ENCODE measurements at regions not wholly inside any gene's neighbourhood (a gene's known extent, or its start where the extent isn't known, plus 50 kb on each side); places are given as distances from the start of the nearest gene placed in this dataset.

- Histone ChIP-seq H3K9ac (ENCODE audit: low read depth, low read length, poor library complexity) (no peak overlapping the region), H3K4ac (ENCODE audit: low read length) (no peak overlapping the region), H3K23ac (ENCODE audit: low read depth, low read length, poor library complexity) (no peak overlapping the region), H2BK12ac (ENCODE audit: low read length) (no peak overlapping the region), H3K18ac (ENCODE audit: low read length) (no peak overlapping the region), H3K36me3 (replicated peaks in 1 of 2; ENCODE audit: control insufficient read depth in 2 of 2, insufficient read depth in 2 of 2, low read length in 2 of 2) (no peaks in the 10 kb centered on the region), H3K27me3 (ENCODE audit: control insufficient read depth in 3 of 3, insufficient read depth in 3 of 3, low read depth in 1 of 3, low read length in 3 of 3) (no peaks in the 10 kb centered on the region), H3K27ac (replicated peaks; ENCODE audit: low read length) (no peak overlapping the region), H3K79me1 (ENCODE audit: low read depth, low read length) (no peaks in the 10 kb centered on the region), H3K4me3 (ENCODE audit: low read length in 2 of 2) (no peak overlapping the region), H2BK120ac (ENCODE audit: low read depth, low read length) (no peak overlapping the region), H2BK5ac (ENCODE audit: low read length) (no peak overlapping the region), H2AFZ (ENCODE audit: low read length) (no peak overlapping the region), H3K4me1 (ENCODE audit: control insufficient read depth in 2 of 2, insufficient read depth in 1 of 2, low read depth in 1 of 2, low read length in 2 of 2) (peaks cover 3 to 17% of the 10 kb centered on the region in 2 donors), H4K8ac (ENCODE audit: low read depth, low read length) (no peak overlapping the region), H3K9me3 (replicated peaks in 1 of 2; ENCODE audit: control insufficient read depth in 2 of 2, insufficient read depth in 1 of 2, low read depth in 1 of 2, low read length in 2 of 2) (no peaks in the 10 kb centered on the region), H2BK15ac (ENCODE audit: low read length) (no peak overlapping the region), H4K91ac (ENCODE audit: low read depth, low read length, poor library complexity) (no peak overlapping the region), H3K4me2 (ENCODE audit: insufficient read depth, low read length, poor library complexity, severe bottlenecking) (no peak overlapping the region), H3K14ac (ENCODE audit: low read length) (no peak overlapping the region), H2AK5ac (ENCODE audit: low read depth, low read length) (no peak overlapping the region)
- WGBS, 2 donors (ENCODE audit: extremely low coverage in 2 of 2, insufficient read length in 2 of 2, insufficient replicate concordance in 1 of 2): no CpG with 5 or more reads among the region's 6 CpGs
- DNase-seq (ENCODE audit: low spot score): no peak
Observed at GRCh38 chr7:91343996-91344629, 79.9 kb downstream of the FZD1 start.

- Histone ChIP-seq H3K27me3 (ENCODE audit: control insufficient read depth in 3 of 3, insufficient read depth in 3 of 3, low read depth in 1 of 3, low read length in 3 of 3) (no peaks in the 10 kb centered on the region), H3K79me1 (ENCODE audit: low read depth, low read length) (no peaks in the 10 kb centered on the region), H3K4me3 (ENCODE audit: low read length in 2 of 2) (no peak overlapping the region), H3K4ac (ENCODE audit: low read length) (no peak overlapping the region), H3K9me3 (replicated peaks in 1 of 2; ENCODE audit: control insufficient read depth in 2 of 2, insufficient read depth in 1 of 2, low read depth in 1 of 2, low read length in 2 of 2) (no peaks in the 10 kb centered on the region), H3K4me2 (ENCODE audit: insufficient read depth, low read length, poor library complexity, severe bottlenecking) (no peak overlapping the region), H2AFZ (ENCODE audit: low read length) (no peak overlapping the region), H3K23ac (ENCODE audit: low read depth, low read length, poor library complexity) (no peak overlapping the region), H3K27ac (replicated peaks; ENCODE audit: low read length) (no peak overlapping the region), H3K36me3 (replicated peaks in 1 of 2; ENCODE audit: control insufficient read depth in 2 of 2, insufficient read depth in 2 of 2, low read length in 2 of 2) (no peaks in the 10 kb centered on the region), H2BK15ac (ENCODE audit: low read length) (no peak overlapping the region), H2BK12ac (ENCODE audit: low read length) (no peak overlapping the region), H3K4me1 (ENCODE audit: control insufficient read depth in 2 of 2, insufficient read depth in 1 of 2, low read depth in 1 of 2, low read length in 2 of 2) (peaks cover 3 to 17% of the 10 kb centered on the region in 2 donors), H3K14ac (ENCODE audit: low read length) (no peak overlapping the region), H2BK5ac (ENCODE audit: low read length) (no peak overlapping the region), H2BK120ac (ENCODE audit: low read depth, low read length) (no peak overlapping the region), H4K8ac (ENCODE audit: low read depth, low read length) (no peak overlapping the region), H4K91ac (ENCODE audit: low read depth, low read length, poor library complexity) (no peak overlapping the region), H2AK5ac (ENCODE audit: low read depth, low read length) (no peak overlapping the region), H3K18ac (ENCODE audit: low read length) (no peak overlapping the region), H3K9ac (ENCODE audit: low read depth, low read length, poor library complexity) (no peak overlapping the region)
- DNase-seq (ENCODE audit: low spot score): no peak
- no CpG with 5 or more reads among the region's 5 CpGs for whole genome bisulfite sequencing, 2 donors (ENCODE audit: extremely low coverage in 2 of 2, insufficient read length in 2 of 2, insufficient replicate concordance in 1 of 2)
Observed at GRCh38 chr7:91344911-91345310, 80.7 kb downstream of the FZD1 start.

- Histone ChIP-seq H3K36me3 (replicated peaks in 1 of 2; ENCODE audit: control insufficient read depth in 2 of 2, insufficient read depth in 2 of 2, low read length in 2 of 2) (no peaks in the 10 kb centered on the region), H3K9me3 (replicated peaks in 1 of 2; ENCODE audit: control insufficient read depth in 2 of 2, insufficient read depth in 1 of 2, low read depth in 1 of 2, low read length in 2 of 2) (no peaks in the 10 kb centered on the region), H2BK120ac (ENCODE audit: low read depth, low read length) (no peak overlapping the region), H3K4me2 (ENCODE audit: insufficient read depth, low read length, poor library complexity, severe bottlenecking) (no peak overlapping the region), H2AK5ac (ENCODE audit: low read depth, low read length) (no peak overlapping the region), H3K4me1 (ENCODE audit: control insufficient read depth in 2 of 2, insufficient read depth in 1 of 2, low read depth in 1 of 2, low read length in 2 of 2) (peaks cover 3 to 17% of the 10 kb centered on the region in 2 donors), H3K4ac (ENCODE audit: low read length) (no peak overlapping the region), H2AFZ (ENCODE audit: low read length) (no peak overlapping the region), H2BK12ac (ENCODE audit: low read length) (no peak overlapping the region), H2BK5ac (ENCODE audit: low read length) (no peak overlapping the region), H4K91ac (ENCODE audit: low read depth, low read length, poor library complexity) (no peak overlapping the region), H4K8ac (ENCODE audit: low read depth, low read length) (no peak overlapping the region), H3K4me3 (ENCODE audit: low read length in 2 of 2) (no peak overlapping the region), H3K9ac (ENCODE audit: low read depth, low read length, poor library complexity) (no peak overlapping the region), H3K23ac (ENCODE audit: low read depth, low read length, poor library complexity) (no peak overlapping the region), H3K27me3 (ENCODE audit: control insufficient read depth in 3 of 3, insufficient read depth in 3 of 3, low read depth in 1 of 3, low read length in 3 of 3) (no peaks in the 10 kb centered on the region), H3K18ac (ENCODE audit: low read length) (no peak overlapping the region), H3K79me1 (ENCODE audit: low read depth, low read length) (no peaks in the 10 kb centered on the region), H2BK15ac (ENCODE audit: low read length) (no peak overlapping the region), H3K27ac (replicated peaks; ENCODE audit: low read length) (no peak overlapping the region), H3K14ac (ENCODE audit: low read length) (no peak overlapping the region)
- no peak for DNase-seq (ENCODE audit: low spot score)
- WGBS, 2 donors (ENCODE audit: extremely low coverage in 2 of 2, insufficient read length in 2 of 2, insufficient replicate concordance in 1 of 2): no CpG with 5 or more reads among the region's 1 CpG
Observed at GRCh38 chr7:91345449-91345848, 81.2 kb downstream of the FZD1 start.

- Histone ChIP-seq H3K4me3 (ENCODE audit: low read length in 2 of 2) (no peak overlapping the region), H4K8ac (ENCODE audit: low read depth, low read length) (no peak overlapping the region), H4K91ac (ENCODE audit: low read depth, low read length, poor library complexity) (no peak overlapping the region), H3K4me1 (ENCODE audit: control insufficient read depth in 2 of 2, insufficient read depth in 1 of 2, low read depth in 1 of 2, low read length in 2 of 2) (peaks cover 3 to 17% of the 10 kb centered on the region in 2 donors), H3K23ac (ENCODE audit: low read depth, low read length, poor library complexity) (no peak overlapping the region), H3K79me1 (ENCODE audit: low read depth, low read length) (no peaks in the 10 kb centered on the region), H3K4me2 (ENCODE audit: insufficient read depth, low read length, poor library complexity, severe bottlenecking) (no peak overlapping the region), H2BK120ac (ENCODE audit: low read depth, low read length) (no peak overlapping the region), H2BK5ac (ENCODE audit: low read length) (no peak overlapping the region), H3K27me3 (ENCODE audit: control insufficient read depth in 3 of 3, insufficient read depth in 3 of 3, low read depth in 1 of 3, low read length in 3 of 3) (no peaks in the 10 kb centered on the region), H3K36me3 (replicated peaks in 1 of 2; ENCODE audit: control insufficient read depth in 2 of 2, insufficient read depth in 2 of 2, low read length in 2 of 2) (no peaks in the 10 kb centered on the region), H3K18ac (ENCODE audit: low read length) (no peak overlapping the region), H3K27ac (replicated peaks; ENCODE audit: low read length) (no peak overlapping the region), H3K9ac (ENCODE audit: low read depth, low read length, poor library complexity) (no peak overlapping the region), H2AK5ac (ENCODE audit: low read depth, low read length) (no peak overlapping the region), H2BK15ac (ENCODE audit: low read length) (no peak overlapping the region), H3K4ac (ENCODE audit: low read length) (no peak overlapping the region), H2AFZ (ENCODE audit: low read length) (no peak overlapping the region), H3K9me3 (replicated peaks in 1 of 2; ENCODE audit: control insufficient read depth in 2 of 2, insufficient read depth in 1 of 2, low read depth in 1 of 2, low read length in 2 of 2) (no peaks in the 10 kb centered on the region), H2BK12ac (ENCODE audit: low read length) (no peak overlapping the region), H3K14ac (ENCODE audit: low read length) (no peak overlapping the region)
- DNase-seq (ENCODE audit: low spot score): no peak
Observed at GRCh38 chr7:91346426-91346825, 82.2 kb downstream of the FZD1 start.
